Suppressor macrophage treated with lipopolysaccharide for 4 hours (primary cell): ENCODE measurements at regions not wholly inside any gene's neighbourhood (a gene's known extent, or its start where the extent isn't known, plus 50 kb on each side); places are given as distances from the start of the nearest gene placed in this dataset.
"Not testable (repeated sequence)": the region's sequence is repeated elsewhere in the genome, so short reads cannot be mapped to it uniquely, and the experiment has no call there.

ENCODE experiments used
- DNase-seq: peaks from one replicate; pipeline ENCODE4 v3.0.0-alpha.2; 2020

DNA sequence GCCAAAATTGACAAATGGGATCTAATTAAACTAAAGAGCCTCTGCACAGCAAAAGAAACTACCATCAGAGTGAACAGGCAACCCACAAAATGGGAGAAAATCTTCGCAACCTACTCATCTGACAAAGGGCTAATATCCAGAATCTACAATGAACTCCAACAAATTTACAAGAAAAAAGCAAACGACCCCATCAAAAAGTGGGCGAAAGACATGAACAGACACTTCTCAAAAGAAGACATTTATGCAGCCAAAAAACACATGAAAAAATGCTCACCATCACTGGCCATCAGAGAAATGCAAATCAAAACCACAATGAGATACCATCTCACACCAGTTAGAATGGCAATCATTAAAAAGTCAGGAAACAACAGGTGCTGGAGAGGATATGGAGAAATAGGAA is 261.4 kb upstream of the HNRNPA3 start:
- DNase-seq, result not testable (repeated sequence)

DNA sequence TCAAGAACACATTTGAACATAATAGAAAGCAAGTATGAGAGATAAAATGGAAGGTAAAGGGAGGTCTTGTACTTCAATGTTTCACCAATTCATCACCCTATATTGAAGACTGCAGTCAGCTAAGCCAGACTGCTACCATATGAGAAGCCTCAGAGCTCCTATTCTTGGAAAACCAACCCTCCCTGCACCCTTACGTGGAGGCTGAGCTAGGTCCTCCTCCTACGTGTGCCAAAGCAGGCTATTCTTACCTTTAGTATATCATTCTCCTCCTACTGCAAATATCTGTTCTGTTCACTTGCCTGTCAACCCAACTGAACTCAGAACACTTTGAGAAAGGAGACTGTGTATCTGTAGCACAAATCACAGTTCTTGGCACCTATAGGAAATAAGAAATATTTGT is 255.8 kb upstream of the HNRNPA3 start:
- DNase-seq, result no peak

- DNase-seq, result no peak
Measured at GRCh38 chr2:176959614-176960013, 253.0 kb upstream of the HNRNPA3 start.

DNA sequence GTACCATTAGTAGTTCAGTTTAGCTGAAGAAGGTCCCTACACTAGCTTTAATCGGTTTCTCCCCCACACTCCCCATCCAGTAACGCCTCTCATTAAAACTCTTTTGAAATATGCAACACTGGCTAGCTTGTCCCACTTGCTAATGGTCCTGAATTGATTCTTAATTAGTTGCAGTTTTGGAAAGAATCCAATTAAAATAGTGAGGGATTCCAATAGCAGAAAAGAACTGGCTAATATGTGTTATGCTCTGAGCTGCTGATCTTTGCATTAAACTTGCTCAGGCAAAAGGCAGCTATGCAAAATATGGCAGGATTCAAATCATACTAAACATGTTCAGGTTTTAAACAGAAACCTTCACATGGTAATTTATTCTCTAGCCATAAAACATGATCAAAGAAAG is 252.5 kb upstream of the HNRNPA3 start:
- no peak for DNase-seq

DNA sequence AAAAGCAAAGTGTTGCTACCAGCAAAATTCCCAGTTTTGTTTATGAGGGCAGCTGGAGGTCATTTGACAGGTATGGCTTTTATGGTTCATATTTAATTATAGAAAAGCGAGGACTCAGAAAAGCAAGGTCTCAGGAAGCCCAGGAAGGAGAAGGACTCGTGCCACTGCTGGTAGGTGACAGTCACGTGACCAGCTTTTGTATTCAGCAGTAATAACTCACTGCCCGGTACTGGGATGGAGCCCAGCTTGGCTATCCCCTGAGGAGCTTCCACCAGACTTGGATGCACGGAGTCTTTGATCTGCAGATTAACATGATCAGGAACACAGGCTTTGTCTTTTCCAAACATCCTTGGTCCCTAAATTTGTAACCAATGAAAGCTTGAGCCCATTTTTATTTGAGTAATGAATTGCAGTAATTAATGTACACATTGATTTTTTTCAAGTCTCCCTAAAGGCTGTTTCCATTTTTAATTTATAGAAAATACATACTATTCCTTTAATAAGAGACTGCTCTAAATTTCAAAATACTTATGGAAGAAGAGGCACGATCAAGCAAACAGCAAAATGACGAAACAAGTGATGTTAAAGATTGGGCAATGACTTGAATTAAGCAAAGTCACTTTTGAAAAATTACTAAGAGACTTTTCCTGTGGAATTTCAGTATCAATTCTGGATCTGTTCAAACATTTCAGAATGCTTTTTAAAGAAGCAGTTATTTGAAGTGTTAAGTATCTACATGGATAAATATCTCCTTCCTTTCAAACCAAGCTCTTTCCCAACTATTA is 251.7 kb upstream of the HNRNPA3 start:
- DNase-seq, result peak; percentile 54

DNA sequence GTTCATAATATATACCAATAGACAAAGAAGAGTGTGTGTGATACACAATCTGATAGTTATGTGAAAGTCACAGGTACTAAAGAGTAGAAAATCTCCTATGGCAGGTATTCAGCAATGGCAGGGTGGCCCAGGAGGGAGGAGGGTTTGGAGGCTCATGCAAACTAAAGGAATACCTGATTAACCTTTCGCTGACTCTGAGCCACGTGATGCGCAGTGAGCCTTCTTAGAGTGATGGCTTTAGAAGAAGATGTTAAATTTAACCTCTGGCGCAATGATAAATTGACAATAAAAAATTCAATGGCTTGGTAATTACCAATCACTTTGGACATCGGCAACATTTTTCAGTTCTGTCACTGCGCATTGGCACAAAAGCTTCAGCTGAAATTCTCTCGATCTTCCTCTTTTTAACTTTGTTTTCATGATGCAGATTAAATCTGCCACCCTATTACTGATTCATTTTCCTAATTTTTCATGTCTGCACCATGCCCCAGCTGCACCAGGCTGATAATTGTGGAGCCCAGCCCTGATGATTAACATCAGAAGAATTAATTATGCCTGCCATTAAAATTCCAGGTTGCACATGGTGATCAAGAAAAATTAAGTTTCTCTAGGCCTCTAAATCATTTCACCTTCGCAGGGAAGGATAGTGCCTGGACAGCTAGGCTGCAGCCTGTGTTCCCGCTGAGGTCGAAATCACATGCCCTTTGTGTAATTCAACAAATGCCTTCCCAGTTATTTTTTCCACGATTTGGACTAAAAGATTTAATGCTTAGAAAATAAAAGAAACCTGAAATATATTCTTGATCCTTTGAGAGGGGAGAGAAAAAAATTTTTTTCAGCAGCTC is 250.6 kb upstream of the HNRNPA3 start:
- no peak for DNase-seq

DNA sequence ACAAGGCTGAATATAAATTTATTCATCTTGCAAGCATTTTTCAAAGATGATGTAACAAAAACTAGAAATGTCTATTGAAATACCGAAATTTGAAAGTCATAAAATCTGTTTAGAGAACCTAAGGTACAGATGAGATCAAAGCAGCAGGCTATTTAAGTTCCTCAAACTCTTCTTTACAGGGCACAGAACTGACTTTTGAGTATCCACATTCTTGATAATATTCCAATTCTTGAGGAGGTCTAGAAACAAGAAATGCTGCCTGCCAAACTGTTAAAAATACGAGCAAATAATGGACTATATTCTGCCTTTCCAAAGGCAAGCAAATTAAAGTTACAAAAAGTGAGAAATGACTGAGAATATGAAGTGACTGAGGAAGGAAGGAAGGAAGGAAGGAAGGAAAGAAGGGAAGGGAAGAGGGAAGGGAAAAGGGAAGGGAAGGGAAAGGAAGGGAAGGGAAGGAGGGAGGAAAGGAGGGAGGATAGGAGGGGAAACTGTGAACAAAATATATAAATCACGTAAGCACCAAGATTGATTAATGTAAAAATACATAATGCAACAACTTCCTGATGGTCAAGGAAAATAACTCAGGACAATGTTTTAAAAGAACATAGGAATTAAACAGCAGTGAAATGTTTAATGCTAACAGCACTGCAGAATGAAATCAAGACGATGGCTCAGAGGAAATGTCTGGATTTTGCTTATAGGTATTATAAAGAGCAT is 248.9 kb upstream of the HNRNPA3 start:
- DNase-seq, result no peak

DNA sequence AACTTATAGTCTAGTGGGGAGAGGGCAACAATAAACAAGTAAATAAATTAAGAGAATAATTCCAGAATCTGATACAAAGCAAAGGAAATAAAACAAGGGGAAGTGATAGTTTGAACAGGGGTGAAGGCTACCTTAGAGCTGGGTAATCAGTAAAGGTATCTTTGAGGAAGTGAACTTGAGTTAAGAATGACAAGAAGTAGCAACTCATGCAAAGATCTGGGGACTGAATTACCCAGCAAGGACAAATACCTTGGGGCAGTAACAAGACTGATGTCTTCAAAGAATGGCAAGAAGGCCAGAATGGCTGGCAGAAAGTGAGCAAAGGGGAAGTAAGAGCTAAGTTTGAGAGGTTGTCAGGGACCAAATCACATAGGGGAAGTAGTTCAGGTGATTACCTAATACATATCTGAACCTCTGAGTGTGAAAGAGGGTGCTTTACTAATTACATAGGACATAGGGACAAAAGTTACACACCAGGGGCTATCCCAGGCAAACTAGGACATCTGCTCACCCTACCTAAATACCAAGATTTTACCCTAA is 244.6 kb upstream of the HNRNPA3 start:
- no peak for DNase-seq

DNA sequence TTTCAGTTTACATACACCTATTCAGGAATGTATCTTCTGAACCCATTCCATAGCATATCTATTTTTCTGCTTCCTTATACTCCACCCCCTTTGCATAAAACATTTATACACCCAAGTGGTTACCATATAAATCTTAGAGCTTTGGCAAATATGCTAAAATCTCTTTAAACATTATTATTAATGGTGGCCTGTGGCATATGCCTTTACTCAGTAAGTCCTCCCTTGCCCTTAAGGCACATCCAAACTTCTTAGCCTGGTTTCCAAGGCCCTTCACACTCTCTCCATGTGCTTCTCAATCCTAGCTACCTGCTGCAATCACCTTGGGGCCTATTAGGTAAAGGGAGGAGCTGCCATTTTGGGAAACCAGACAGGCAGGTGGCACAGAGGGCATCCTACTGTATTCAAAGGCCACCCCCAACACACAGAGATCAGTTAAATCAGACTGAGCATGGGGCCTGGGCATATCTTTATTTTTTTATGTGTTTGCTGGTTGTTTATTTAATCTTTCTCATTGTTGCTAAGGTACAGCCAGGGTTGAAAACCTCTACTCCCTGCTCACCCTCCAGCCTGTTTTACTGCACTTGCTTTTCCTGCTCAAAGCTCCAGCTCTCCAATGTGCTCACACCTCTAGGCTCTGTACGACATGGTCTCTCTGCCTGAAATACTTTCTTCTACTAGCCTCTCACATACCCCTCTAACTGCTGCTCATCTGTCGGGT is 242.8 kb upstream of the HNRNPA3 start:
- no peak for DNase-seq

DNA sequence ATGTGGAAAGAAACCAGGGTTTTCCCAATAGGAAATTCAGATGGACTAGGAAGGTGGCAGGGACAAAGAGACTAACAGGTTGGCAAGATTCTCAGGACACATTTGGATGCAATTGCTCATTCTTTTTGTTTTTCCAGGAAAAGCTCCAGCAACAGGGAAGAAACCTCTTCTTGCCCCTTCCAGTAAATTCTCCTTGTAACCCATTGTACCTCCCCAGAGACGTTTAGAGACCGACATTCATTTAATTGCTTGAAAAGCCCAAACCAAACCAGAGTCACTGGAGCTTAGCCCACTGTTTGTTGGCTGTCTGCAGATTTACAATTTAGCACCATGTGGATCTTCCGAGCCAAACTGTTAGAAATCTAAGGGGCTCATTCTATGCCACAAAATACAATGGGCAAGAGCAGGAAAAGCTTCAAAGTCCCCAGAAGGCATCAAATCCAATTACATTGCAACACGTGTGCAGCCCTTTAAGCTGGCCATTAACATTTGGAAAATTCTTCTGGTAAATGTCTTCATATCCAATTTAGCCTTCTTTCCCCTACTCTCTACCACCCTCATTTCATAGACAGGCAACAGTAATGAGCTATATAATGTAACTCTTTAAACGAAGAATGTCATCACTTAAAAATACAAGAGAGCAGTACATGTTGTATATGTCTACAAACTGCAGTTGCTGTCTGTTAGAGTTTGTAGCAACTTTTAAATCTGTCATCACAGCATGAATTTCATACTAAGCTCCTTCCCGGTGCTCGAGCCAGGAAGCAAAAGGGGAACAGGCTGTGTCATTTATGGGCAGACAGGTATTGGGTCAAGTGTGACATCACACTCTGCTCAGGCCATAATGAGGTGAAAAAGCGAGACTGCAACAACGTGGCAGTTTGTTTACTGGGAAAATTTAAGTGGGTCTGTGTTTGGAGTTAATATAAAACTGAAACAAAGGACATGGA is 235.6 kb upstream of the HNRNPA3 start:
- DNase-seq, result no peak

DNA sequence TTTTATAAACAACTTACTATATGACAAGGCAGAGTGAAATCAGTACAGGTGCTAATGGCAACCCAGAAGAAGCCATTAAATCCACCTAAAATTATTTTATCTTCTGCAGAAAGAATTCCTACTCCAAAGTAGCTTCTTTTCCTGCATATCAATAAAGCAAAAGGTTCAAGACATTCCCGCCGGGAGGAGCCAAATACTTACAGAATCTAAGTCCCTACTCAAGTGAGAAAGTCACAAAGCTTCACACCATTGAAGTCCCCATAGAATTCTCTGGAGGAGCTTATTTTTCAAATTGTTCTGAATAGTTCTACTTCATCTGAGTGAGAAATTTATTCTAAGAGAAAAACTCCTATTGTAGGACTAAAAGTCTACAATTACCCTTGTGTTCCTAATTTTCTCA is 233.7 kb upstream of the HNRNPA3 start:
- DNase-seq, result no peak

GRCh38 chr2:176979981-176980710 is 232.4 kb upstream of the HNRNPA3 start:
- no peak for DNase-seq

GRCh38 chr2:176984987-176985386 is 227.6 kb upstream of the HNRNPA3 start:
- DNase-seq, result no peak

DNA sequence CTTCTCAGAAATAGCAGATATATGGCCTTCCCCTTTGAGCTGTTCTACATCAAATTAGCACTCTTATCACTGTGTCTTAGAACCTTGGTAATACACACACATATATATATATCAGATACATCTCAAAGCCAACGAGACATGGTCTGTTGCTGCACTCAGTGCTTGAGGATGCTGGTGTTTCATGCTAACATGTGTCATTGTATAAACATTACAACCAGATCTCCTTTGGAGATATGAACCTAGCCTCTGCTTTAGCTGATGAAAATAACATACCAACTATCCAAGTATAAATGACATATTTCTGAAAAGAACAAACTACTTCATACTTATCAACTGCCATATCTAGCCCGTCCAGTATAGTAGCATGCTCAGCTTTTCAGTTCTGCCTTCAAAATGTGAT is 226.7 kb upstream of the HNRNPA3 start:
- no peak for DNase-seq

DNA sequence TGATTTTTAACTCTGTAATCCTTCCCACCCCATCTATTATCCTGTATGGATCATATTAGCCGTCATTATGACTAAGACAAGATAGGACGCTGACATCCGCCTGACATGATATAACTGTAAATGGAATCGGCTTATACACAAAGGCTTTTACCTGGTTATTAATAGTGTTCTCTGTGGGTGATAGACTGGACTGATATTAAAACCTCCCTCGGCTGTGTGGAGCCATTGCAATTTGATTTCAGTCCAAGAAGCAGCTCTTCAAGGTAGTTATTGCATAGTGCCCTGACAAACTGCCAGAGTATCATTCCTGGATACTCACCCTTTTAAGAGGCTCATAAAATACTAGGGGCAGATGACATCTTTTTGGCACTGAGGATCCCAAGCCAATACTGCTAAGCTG is 226.1 kb upstream of the HNRNPA3 start:
- no peak for DNase-seq

DNA sequence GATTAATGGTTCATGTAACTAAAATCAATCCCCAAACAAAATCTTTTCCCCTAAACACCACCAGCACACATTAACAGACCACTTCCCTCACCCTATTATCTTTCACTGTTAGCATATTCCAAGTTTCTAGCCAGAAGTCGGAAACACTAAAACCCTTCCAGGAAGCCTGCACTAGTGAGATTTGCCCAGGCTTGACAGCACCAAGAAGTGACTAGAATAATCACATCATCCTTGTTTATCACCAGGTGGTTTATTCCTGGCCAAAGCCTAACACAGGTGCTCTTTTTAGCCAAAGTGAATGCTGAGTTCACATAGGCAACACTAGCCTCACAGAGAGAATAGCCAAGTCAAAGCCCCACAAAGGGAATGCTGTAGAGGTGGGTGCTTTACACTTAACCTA is 221.2 kb upstream of the HNRNPA3 start:
- DNase-seq, result no peak

GRCh38 chr2:176997074-176997791 is 215.4 kb upstream of the HNRNPA3 start:
- peak; percentile 95 for DNase-seq

- DNase-seq, result no peak
Measured at GRCh38 chr2:176997792-176998169, 214.8 kb upstream of the HNRNPA3 start.

- DNase-seq, result peak; percentile 71
Measured at GRCh38 chr2:176999301-176999700, 213.3 kb upstream of the HNRNPA3 start.
